Calu3 (cell line): ENCODE measurements at regions not wholly inside any gene's neighbourhood (a gene's known extent, or its start where the extent isn't known, plus 50 kb on each side); places are given as distances from the start of the nearest gene placed in this dataset.

Experiments used
- BruUV-seq: library from RNA; stranded (reverse); fragments of 400-500 nt; replicated peaks from 2 replicates; lab custom pipeline; 2021; lab: Mats Ljungman, UMichigan
- CTCF ChIA-PET: fragments of 300-600 bp; sonication (Branson Sonifier 250); formaldehyde crosslinking; loops from one replicate; lab custom pipeline; 2022; ENCODE audit warnings: antibody characterized with exemption; lab: Charles Lee
- DNase-seq: peaks from one replicate; pipeline ENCODE4 v3.0.0; 2022
- H3K27ac Mint-ChIP-seq: one replicate; pipeline ENCODE4 v1.8.0; 2022; ENCODE audit warnings: mixed read lengths; ENCODE audit not compliant: unreplicated experiment
- H3K27me3 Mint-ChIP-seq: one replicate; pipeline ENCODE4 v1.8.0; 2022; ENCODE audit warnings: mixed read lengths; ENCODE audit not compliant: unreplicated experiment
- H3K36me3 Mint-ChIP-seq: one replicate; pipeline ENCODE4 v1.8.0; 2022; ENCODE audit warnings: mild to moderate bottlenecking, moderate library complexity, mixed read lengths; ENCODE audit not compliant: insufficient read depth, unreplicated experiment
- H3K4me1 Mint-ChIP-seq: one replicate; pipeline ENCODE4 v1.8.0; 2022; ENCODE audit warnings: mild to moderate bottlenecking, low read depth, mixed read lengths; ENCODE audit not compliant: unreplicated experiment
- H3K4me3 Mint-ChIP-seq: one replicate; pipeline ENCODE4 v1.8.0; 2022; ENCODE audit warnings: mild to moderate bottlenecking, low read depth, moderate library complexity, mixed read lengths; ENCODE audit not compliant: unreplicated experiment
- H3K9me3 Mint-ChIP-seq: one replicate; pipeline ENCODE4 v1.8.0; 2022; ENCODE audit warnings: low read depth, mixed read lengths; ENCODE audit not compliant: unreplicated experiment
- intact Hi-C: fragments of 100-400 bp; cut with micrococcal nuclease; formaldehyde crosslinking; loops from one replicate; pipeline ENCODE4 v1.10.0; 2022; ENCODE audit not compliant: unreplicated experiment
- TF ChIP-seq, protein P1 (sequence below): fragments of 200-600 bp; IDR thresholded peaks from one replicate; pipeline ENCODE4 v1.8.0; 2022; ENCODE audit warnings: antibody characterized with exemption; ENCODE audit not compliant: unreplicated experiment

DNA sequence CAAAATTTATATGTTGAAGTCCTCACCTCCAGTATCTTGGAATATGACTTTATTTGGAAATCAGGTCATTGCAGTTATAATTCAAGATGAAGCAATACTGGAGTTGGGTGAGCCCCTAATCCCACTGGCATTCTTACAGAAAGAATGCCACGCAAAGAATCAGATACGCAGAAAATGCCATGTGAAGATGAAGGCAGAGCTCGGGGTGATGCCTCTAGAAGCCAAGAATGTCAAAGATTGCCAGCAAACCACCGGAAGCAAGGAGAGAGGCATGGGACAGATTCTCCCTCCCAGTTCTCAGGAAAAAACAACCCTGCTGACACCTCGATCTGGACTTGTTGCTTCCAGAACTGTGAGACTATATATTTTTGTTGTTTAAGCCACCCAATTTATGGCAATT, 273.4 kb upstream of the CITED2 start:
- H3K36me3 Mint-ChIP-seq: no peaks in the 10 kb centered on the region
- H3K9me3 Mint-ChIP-seq: no peaks in the 10 kb centered on the region
- CTCF ChIA-PET: no interaction called here
- peak overlapping the region; percentile 54 for H3K27ac Mint-ChIP-seq
- H3K4me3 Mint-ChIP-seq: no peak overlapping the region
- no peaks in the 10 kb centered on the region for H3K4me1 Mint-ChIP-seq
- BruUV-seq: no TSS peak
- TF ChIP-seq, protein P1, sequence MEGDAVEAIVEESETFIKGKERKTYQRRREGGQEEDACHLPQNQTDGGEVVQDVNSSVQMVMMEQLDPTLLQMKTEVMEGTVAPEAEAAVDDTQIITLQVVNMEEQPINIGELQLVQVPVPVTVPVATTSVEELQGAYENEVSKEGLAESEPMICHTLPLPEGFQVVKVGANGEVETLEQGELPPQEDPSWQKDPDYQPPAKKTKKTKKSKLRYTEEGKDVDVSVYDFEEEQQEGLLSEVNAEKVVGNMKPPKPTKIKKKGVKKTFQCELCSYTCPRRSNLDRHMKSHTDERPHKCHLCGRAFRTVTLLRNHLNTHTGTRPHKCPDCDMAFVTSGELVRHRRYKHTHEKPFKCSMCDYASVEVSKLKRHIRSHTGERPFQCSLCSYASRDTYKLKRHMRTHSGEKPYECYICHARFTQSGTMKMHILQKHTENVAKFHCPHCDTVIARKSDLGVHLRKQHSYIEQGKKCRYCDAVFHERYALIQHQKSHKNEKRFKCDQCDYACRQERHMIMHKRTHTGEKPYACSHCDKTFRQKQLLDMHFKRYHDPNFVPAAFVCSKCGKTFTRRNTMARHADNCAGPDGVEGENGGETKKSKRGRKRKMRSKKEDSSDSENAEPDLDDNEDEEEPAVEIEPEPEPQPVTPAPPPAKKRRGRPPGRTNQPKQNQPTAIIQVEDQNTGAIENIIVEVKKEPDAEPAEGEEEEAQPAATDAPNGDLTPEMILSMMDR: no peak
- DNase-seq: no peak
- intact Hi-C loops: no loop called here
- H3K27me3 Mint-ChIP-seq: no peaks in the 10 kb centered on the region

DNA sequence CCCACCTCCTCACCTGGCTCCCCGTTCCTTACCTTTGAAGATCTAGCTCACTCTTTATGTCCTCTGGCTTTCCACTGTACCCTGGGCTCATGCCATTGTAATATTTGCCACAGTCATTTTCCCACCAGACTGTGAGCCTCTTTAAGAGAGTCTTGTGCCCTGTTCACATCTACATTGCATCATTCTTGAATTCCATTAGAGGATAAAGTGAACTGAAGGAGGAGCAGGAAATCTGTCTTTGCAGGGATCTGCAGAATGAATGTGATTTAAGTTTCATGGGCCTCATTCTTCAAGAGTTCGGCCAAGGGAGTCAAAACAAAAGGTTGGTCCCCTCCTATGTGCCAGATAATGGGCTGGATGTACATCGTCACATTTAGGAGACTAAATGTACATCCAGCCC, 272.6 kb upstream of the CITED2 start:
- Mint-ChIP-seq H3K27ac (no peak overlapping the region), H3K9me3 (no peaks in the 10 kb centered on the region), H3K4me1 (no peaks in the 10 kb centered on the region), H3K4me3 (no peak overlapping the region), H3K27me3 (no peaks in the 10 kb centered on the region), H3K36me3 (no peaks in the 10 kb centered on the region)
- intact Hi-C loops: no loop called here
- BruUV-seq: no TSS peak
- TF ChIP-seq, protein P1: no peak
- DNase-seq: no peak
- CTCF ChIA-PET: no interaction called here

DNA sequence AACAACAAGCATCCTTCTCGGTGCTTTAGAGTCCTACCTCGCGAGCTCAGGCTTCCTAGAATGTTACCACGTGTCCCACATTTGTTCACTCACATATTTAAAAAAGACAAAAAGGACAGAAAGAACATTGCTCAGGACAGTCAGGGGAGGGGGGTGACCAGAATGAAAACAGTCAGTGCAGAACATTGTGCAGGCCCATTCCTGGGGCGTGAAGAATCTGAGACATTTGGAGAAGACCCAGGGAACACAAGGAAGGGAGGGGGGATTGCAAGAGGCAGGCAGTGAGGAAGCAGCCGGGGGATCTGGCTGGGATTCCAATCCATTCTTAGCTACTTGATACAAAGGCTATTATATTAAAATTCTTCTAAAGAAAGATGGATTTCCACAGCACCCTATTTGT, 270.4 kb upstream of the CITED2 start:
- DNase-seq: no peak
- BruUV-seq: no TSS peak
- Mint-ChIP-seq H3K27ac (no peak overlapping the region), H3K9me3 (no peaks in the 10 kb centered on the region), H3K4me1 (no peaks in the 10 kb centered on the region), H3K27me3 (no peaks in the 10 kb centered on the region), H3K4me3 (no peak overlapping the region), H3K36me3 (no peaks in the 10 kb centered on the region)
- intact Hi-C loops: no loop called here
- CTCF ChIA-PET: no interaction called here
- TF ChIP-seq, protein P1: no peak

DNA sequence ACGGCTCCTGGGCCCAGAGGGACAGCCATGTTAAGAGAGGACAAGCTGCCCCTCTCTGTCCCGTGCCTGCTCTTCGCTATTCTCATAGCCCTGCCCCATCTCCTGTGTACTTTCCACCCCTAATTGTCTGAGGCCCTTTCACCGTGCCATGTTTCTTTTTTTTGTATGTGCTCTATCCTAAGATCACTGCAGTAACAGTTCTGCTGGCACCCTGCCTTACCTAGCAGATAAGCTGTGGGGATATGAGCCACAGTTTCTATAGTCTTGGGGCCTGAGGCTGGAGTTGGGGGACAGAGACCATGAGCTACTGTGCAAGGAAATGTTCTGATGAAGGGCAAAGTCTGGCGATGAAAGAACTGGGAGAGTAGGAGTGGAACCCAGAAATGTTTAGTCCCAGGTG, 269.5 kb upstream of the CITED2 start:
- no peaks in the 10 kb centered on the region for H3K4me1 Mint-ChIP-seq
- H3K4me3 Mint-ChIP-seq: no peak overlapping the region
- H3K36me3 Mint-ChIP-seq: no peaks in the 10 kb centered on the region
- H3K27ac Mint-ChIP-seq: no peak overlapping the region
- DNase-seq: no peak
- no TSS peak for BruUV-seq
- TF ChIP-seq, protein P1: no peak
- intact Hi-C loops: no loop called here
- no peaks in the 10 kb centered on the region for H3K9me3 Mint-ChIP-seq
- H3K27me3 Mint-ChIP-seq: no peaks in the 10 kb centered on the region
- CTCF ChIA-PET: no interaction called here
